Astrocyte (in vitro differentiated cells and primary cell): ENCODE measurements at regions not wholly inside any gene's neighbourhood (a gene's known extent, or its start where the extent isn't known, plus 50 kb on each side); places are given as distances from the start of the nearest gene placed in this dataset.
A peak's percentile ranks its signal among the peaks of the same experiment; 100 is the strongest.
"Not testable (repeated sequence)": the region's sequence is repeated elsewhere in the genome, so short reads cannot be mapped to it uniquely, and the experiment has no call there.

ENCODE experiments used
- DNase-seq: peaks from one replicate; pipeline ENCODE4 v3.0.0-alpha.2; 2010; ENCODE audit warnings: low read depth
- FAIRE-seq: peaks from 2 replicates; lab custom pipeline; 2011; peaks lifted over from hg19 to GRCh38; lab: Jason Lieb, UNC
- H2AFZ ChIP-seq: 2 replicates; pipeline ENCODE4 v1.6.0; 2012; ENCODE audit warnings: low read depth, low read length, inconsistent platforms
- H3K27ac ChIP-seq: 2 replicates; pipeline ENCODE4 v1.5.1; 2011; ENCODE audit warnings: low read depth, low read length, inconsistent platforms
- H3K27me3 ChIP-seq: 2 replicates; pipeline ENCODE4 v1.6.0; 2011; ENCODE audit warnings: low read length, inconsistent platforms; ENCODE audit not compliant: insufficient read depth
- H3K36me3 ChIP-seq: 2 replicates; pipeline ENCODE4 v1.5.1; 2011; ENCODE audit warnings: low read length, inconsistent platforms; ENCODE audit not compliant: insufficient read depth
- H3K4me1 ChIP-seq: 2 replicates; pipeline ENCODE4 v1.5.1; 2011; ENCODE audit warnings: low read length, inconsistent platforms; ENCODE audit not compliant: insufficient read depth
- H3K4me2 ChIP-seq: 2 replicates; pipeline ENCODE4 v1.6.0; 2012; ENCODE audit warnings: low read length, inconsistent platforms
- H3K4me3 ChIP-seq: 2 replicates; pipeline ENCODE4 v1.5.1; 2011; ENCODE audit warnings: low read depth, mild to moderate bottlenecking, low read length, inconsistent platforms; ENCODE audit not compliant: insufficient read depth
- H3K79me2 ChIP-seq: 2 replicates; pipeline ENCODE4 v1.6.0; 2012; ENCODE audit warnings: mild to moderate bottlenecking, low read length, inconsistent platforms; ENCODE audit not compliant: insufficient read depth
- H3K9ac ChIP-seq: 2 replicates; pipeline ENCODE4 v1.6.0; 2012; ENCODE audit warnings: mild to moderate bottlenecking, low read length, inconsistent platforms
- H3K9me3 ChIP-seq: 2 replicates; pipeline ENCODE4 v1.5.1; 2012; ENCODE audit warnings: low read depth, mild to moderate bottlenecking, low read length, inconsistent platforms; ENCODE audit not compliant: insufficient read depth
- H4K20me1 ChIP-seq: 2 replicates; pipeline ENCODE4 v1.6.0; 2012; ENCODE audit warnings: low read length, inconsistent platforms; ENCODE audit not compliant: insufficient read depth
- H3K27ac Mint-ChIP-seq: one replicate; pipeline ENCODE4 v1.8.0; 2021; ENCODE audit warnings: mild to moderate bottlenecking, mixed read lengths; ENCODE audit not compliant: unreplicated experiment
- H3K27me3 Mint-ChIP-seq: one replicate; pipeline ENCODE4 v1.8.0; 2021; ENCODE audit warnings: low read depth, mixed read lengths; ENCODE audit not compliant: unreplicated experiment
- H3K36me3 Mint-ChIP-seq: one replicate; pipeline ENCODE4 v1.8.0; 2021; ENCODE audit warnings: low read depth, mixed read lengths; ENCODE audit not compliant: unreplicated experiment
- H3K4me1 Mint-ChIP-seq: one replicate; pipeline ENCODE4 v1.8.0; 2021; ENCODE audit warnings: low read depth, mixed read lengths; ENCODE audit not compliant: unreplicated experiment
- H3K4me3 Mint-ChIP-seq: one replicate; pipeline ENCODE4 v1.8.0; 2021; ENCODE audit warnings: mild to moderate bottlenecking, moderate library complexity, mixed read lengths; ENCODE audit not compliant: unreplicated experiment
- H3K9me3 Mint-ChIP-seq: one replicate; pipeline ENCODE4 v1.8.0; 2021; ENCODE audit warnings: mild to moderate bottlenecking, mixed read lengths; ENCODE audit not compliant: unreplicated experiment
- CTCF ChIP-seq: IDR thresholded peaks from 2 replicates; pipeline ENCODE4 v1.5.1; 2011; ENCODE audit warnings: low read depth, mild to moderate bottlenecking, inconsistent platforms, low read length, moderate library complexity; ENCODE audit not compliant: insufficient read depth
- EZH2 ChIP-seq: IDR thresholded peaks from 2 replicates; pipeline ENCODE4 v1.6.1; 2012; ENCODE audit warnings: mild to moderate bottlenecking, low read length, inconsistent platforms; ENCODE audit not compliant: insufficient read depth

- Mint-ChIP-seq H3K36me3 (no peaks in the 10 kb centered on the region), H3K9me3 (no peaks in the 10 kb centered on the region), H3K27me3 (no peaks in the 10 kb centered on the region), H3K4me3 (no peak overlapping the region), H3K4me1 (no peaks in the 10 kb centered on the region), H3K27ac (no peak overlapping the region)
- no peaks in the 10 kb centered on the region for H4K20me1 ChIP-seq
- H3K36me3 ChIP-seq = no peaks in the 10 kb centered on the region
- no peaks in the 10 kb centered on the region for H3K79me2 ChIP-seq
- FAIRE-seq = no peak
- H3K4me1 ChIP-seq = no peaks in the 10 kb centered on the region
- H3K27ac ChIP-seq = no peak overlapping the region
- no peak for DNase-seq
- H2AFZ ChIP-seq = no peak overlapping the region
- H3K9ac ChIP-seq = no peak overlapping the region
- TF ChIP-seq CTCF (no peak), EZH2 (no peak)
- H3K9me3 ChIP-seq = no peaks in the 10 kb centered on the region
- no peak overlapping the region for H3K4me3 ChIP-seq
- H3K27me3 ChIP-seq = no peaks in the 10 kb centered on the region
- H3K4me2 ChIP-seq = no peak overlapping the region
Measured at GRCh38 chr4:72761368-72762038, 192.5 kb upstream of the ADAMTS3 start.

GRCh38 chr4:72753414-72753813 lies 184.4 kb upstream of the ADAMTS3 start:
- H3K9me3 Mint-ChIP-seq = peaks cover 11% of the 10 kb centered on the region
- not testable (repeated sequence) for FAIRE-seq, H3K27ac ChIP-seq, H3K27me3 Mint-ChIP-seq, H3K4me1 ChIP-seq, H3K9me3 ChIP-seq, H3K36me3 Mint-ChIP-seq, H3K9ac ChIP-seq, H4K20me1 ChIP-seq, H3K4me3 Mint-ChIP-seq, DNase-seq, H3K4me3 ChIP-seq, H2AFZ ChIP-seq, H3K4me1 Mint-ChIP-seq, H3K36me3 ChIP-seq, H3K27me3 ChIP-seq, H3K4me2 ChIP-seq, H3K79me2 ChIP-seq, H3K27ac Mint-ChIP-seq

- Mint-ChIP-seq H3K27ac (no peak overlapping the region), H3K27me3 (no peaks in the 10 kb centered on the region), H3K4me1 (no peaks in the 10 kb centered on the region), H3K9me3 (peaks cover 4% of the 10 kb centered on the region), H3K4me3 (no peak overlapping the region), H3K36me3 (no peaks in the 10 kb centered on the region)
- TF ChIP-seq EZH2 = no peak
- TF ChIP-seq CTCF = no peak
- H2AFZ ChIP-seq = no peak overlapping the region
- H3K27me3 ChIP-seq = no peaks in the 10 kb centered on the region
- no peak overlapping the region for H3K4me2 ChIP-seq
- peak; percentile 38 for DNase-seq
- no peaks in the 10 kb centered on the region for H3K36me3 ChIP-seq
- FAIRE-seq = no peak
- H3K27ac ChIP-seq = no peak overlapping the region
- no peak overlapping the region for H3K4me3 ChIP-seq
- no peaks in the 10 kb centered on the region for H3K9me3 ChIP-seq
- no peak overlapping the region for H3K9ac ChIP-seq
- H4K20me1 ChIP-seq = no peaks in the 10 kb centered on the region
- H3K79me2 ChIP-seq = no peaks in the 10 kb centered on the region
- no peaks in the 10 kb centered on the region for H3K4me1 ChIP-seq
Measured at GRCh38 chr4:72744103-72744725, 175.2 kb upstream of the ADAMTS3 start.
